Peyer's patch (tissue), 4 donors: ENCODE measurements at regions not wholly inside any gene's neighbourhood (a gene's known extent, or its start where the extent isn't known, plus 50 kb on each side); places are given as distances from the start of the nearest gene placed in this dataset.

Experiments used
- CTCF ChIP-seq, 6 experiments: fragments of 450-650 bp in 4 of 6; fragments of 200-600 bp in 2 of 6; sonication (generic) in 1 of 6; IDR thresholded peaks; one replicate each; pipeline ENCODE4 v1.5.1; 2017 to 2019; ENCODE audit warnings: antibody characterized with exemption in 6 of 6, mild to moderate bottlenecking in 3 of 6, moderate library complexity in 1 of 6
- POLR2A ChIP-seq, 2 donors: fragments of 450-650 bp; IDR thresholded peaks; one replicate each; pipeline ENCODE4 v1.5.1; 2017; ENCODE audit warnings: antibody characterized with exemption in 2 of 2, mild to moderate bottlenecking in 2 of 2, moderate library complexity in 2 of 2

GRCh38 chr3:101124125-101124524 lies 130.9 kb upstream of the ABI3BP start:
- TF ChIP-seq CTCF (IDR thresholded peaks at IDR 0.05) (no peak), POLR2A (IDR thresholded peaks at IDR 0.05) (no peak)
